Chondrocyte (in vitro differentiated cells): ENCODE measurements at regions not wholly inside any gene's neighbourhood (a gene's known extent, or its start where the extent isn't known, plus 50 kb on each side); places are given as distances from the start of the nearest gene placed in this dataset.

ENCODE experiments used
- DNase-seq: peaks from one replicate; pipeline ENCODE4 v3.0.0; 2021; ENCODE audit warnings: mixed read lengths, low spot score
- H3K27ac Mint-ChIP-seq: one replicate; pipeline ENCODE4 v1.8.0; 2021; ENCODE audit warnings: mild to moderate bottlenecking, moderate library complexity, mixed read lengths; ENCODE audit not compliant: unreplicated experiment
- H3K27me3 Mint-ChIP-seq: 2 replicates; pipeline ENCODE4 v1.8.0; 2021; ENCODE audit warnings: low read depth, mixed read lengths
- H3K36me3 Mint-ChIP-seq: 2 replicates; pipeline ENCODE4 v1.8.0; 2021; ENCODE audit warnings: low read depth, mixed read lengths
- H3K4me1 Mint-ChIP-seq: 2 replicates; pipeline ENCODE4 v1.8.0; 2021; ENCODE audit warnings: low read depth, mild to moderate bottlenecking, mixed read lengths
- H3K4me3 Mint-ChIP-seq: one replicate; pipeline ENCODE4 v1.8.0; 2021; ENCODE audit warnings: mild to moderate bottlenecking, moderate library complexity, mixed read lengths; ENCODE audit not compliant: unreplicated experiment
- H3K9me3 Mint-ChIP-seq: 2 replicates; pipeline ENCODE4 v1.8.0; 2021; ENCODE audit warnings: low read depth, mixed read lengths
- CTCF ChIP-seq: fragments of 200-600 bp; sonication (generic); IDR thresholded peaks from 2 replicates; pipeline ENCODE4 v1.5.0; 2021; ENCODE audit warnings: antibody characterized with exemption, mild to moderate bottlenecking, moderate library complexity

- H3K27me3 Mint-ChIP-seq = no peaks in the 10 kb centered on the region
- H3K4me1 Mint-ChIP-seq = peaks cover 9% of the 10 kb centered on the region
- peaks cover 5% of the 10 kb centered on the region for H3K36me3 Mint-ChIP-seq
- H3K27ac Mint-ChIP-seq = no peak overlapping the region
- DNase-seq = no peak
- H3K9me3 Mint-ChIP-seq = peaks cover 5% of the 10 kb centered on the region
- TF ChIP-seq CTCF = no peak
- no peak overlapping the region for H3K4me3 Mint-ChIP-seq
Observed at GRCh38 chr3:110612045-110612444, 459.6 kb upstream of the NECTIN3 start.

GRCh38 chr3:110614186-110614585, 457.4 kb upstream of the NECTIN3 start:
- DNase-seq = no peak
- Mint-ChIP-seq H3K27me3 (no peaks in the 10 kb centered on the region), H3K36me3 (peaks cover 3% of the 10 kb centered on the region), H3K4me3 (no peak overlapping the region), H3K4me1 (no peaks in the 10 kb centered on the region), H3K9me3 (no peaks in the 10 kb centered on the region), H3K27ac (no peak overlapping the region)
- no peak for TF ChIP-seq CTCF

- no peaks in the 10 kb centered on the region for H3K9me3 Mint-ChIP-seq
- DNase-seq = no peak
- H3K27me3 Mint-ChIP-seq = no peaks in the 10 kb centered on the region
- no peaks in the 10 kb centered on the region for H3K4me1 Mint-ChIP-seq
- no peak overlapping the region for H3K27ac Mint-ChIP-seq
- H3K36me3 Mint-ChIP-seq = peaks cover 3% of the 10 kb centered on the region
- TF ChIP-seq CTCF = no peak
- no peak overlapping the region for H3K4me3 Mint-ChIP-seq
Observed at GRCh38 chr3:110615454-110615853, 456.2 kb upstream of the NECTIN3 start.

- DNase-seq = no peak
- no peak overlapping the region for H3K27ac Mint-ChIP-seq
- peaks cover 3% of the 10 kb centered on the region for H3K36me3 Mint-ChIP-seq
- no peaks in the 10 kb centered on the region for H3K9me3 Mint-ChIP-seq
- TF ChIP-seq CTCF = no peak
- H3K4me3 Mint-ChIP-seq = no peak overlapping the region
- H3K27me3 Mint-ChIP-seq = no peaks in the 10 kb centered on the region
- H3K4me1 Mint-ChIP-seq = no peaks in the 10 kb centered on the region
Observed at GRCh38 chr3:110618512-110619226, 452.9 kb upstream of the NECTIN3 start.

GRCh38 chr3:110620118-110620517, 451.5 kb upstream of the NECTIN3 start:
- Mint-ChIP-seq H3K27ac (no peak overlapping the region), H3K36me3 (peaks cover 2% of the 10 kb centered on the region), H3K27me3 (no peaks in the 10 kb centered on the region), H3K4me3 (no peak overlapping the region), H3K4me1 (no peaks in the 10 kb centered on the region), H3K9me3 (no peaks in the 10 kb centered on the region)
- no peak for TF ChIP-seq CTCF
- DNase-seq = no peak
